Hippocampal formation (tissue), 2 donors: ENCODE measurements at regions not wholly inside any gene's neighbourhood (a gene's known extent, or its start where the extent isn't known, plus 50 kb on each side); places are given as distances from the start of the nearest gene placed in this dataset.

ENCODE experiments used
- DNase-seq, 2 donors: peaks; one replicate each; lab custom pipeline; 2025; lab: John Stamatoyannopoulos, UW

GRCh38 chr2:223519471-223519870 lies 82.7 kb downstream of the SCG2 start:
- no peak for DNase-seq

GRCh38 chr2:223522796-223523195 lies 79.4 kb downstream of the SCG2 start:
- no peak for DNase-seq

- no peak for DNase-seq
Observed at GRCh38 chr2:223523551-223524001, 78.6 kb downstream of the SCG2 start.

GRCh38 chr2:223524066-223524465 lies 78.1 kb downstream of the SCG2 start:
- DNase-seq = no peak

- no peak for DNase-seq
Observed at GRCh38 chr2:223526106-223526505, 76.1 kb downstream of the SCG2 start.

GRCh38 chr2:223528036-223528435 lies 74.1 kb downstream of the SCG2 start:
- DNase-seq = no peak

- no peak for DNase-seq
Observed at GRCh38 chr2:223529696-223530095, 72.5 kb downstream of the SCG2 start.

- no peak for DNase-seq
Observed at GRCh38 chr2:223530811-223531210, 71.3 kb downstream of the SCG2 start.

GRCh38 chr2:223532161-223532560 lies 70.0 kb downstream of the SCG2 start:
- no peak for DNase-seq

- no peak for DNase-seq
Observed at GRCh38 chr2:223532712-223533111, 69.4 kb downstream of the SCG2 start.

GRCh38 chr2:223536546-223536945 lies 65.6 kb downstream of the SCG2 start:
- DNase-seq = no peak

GRCh38 chr2:223537115-223537514 lies 65.0 kb downstream of the SCG2 start:
- DNase-seq = no peak

GRCh38 chr2:223537651-223538601 lies 64.2 kb downstream of the SCG2 start:
- no peak for DNase-seq

- no peak for DNase-seq
Observed at GRCh38 chr2:223538920-223539440, 63.2 kb downstream of the SCG2 start.

- no peak for DNase-seq
Observed at GRCh38 chr2:223541546-223541945, 60.6 kb downstream of the SCG2 start.

- DNase-seq = no peak
Observed at GRCh38 chr2:223542501-223542900, 59.7 kb downstream of the SCG2 start.

- no peak for DNase-seq
Observed at GRCh38 chr2:223545406-223545805, 56.8 kb downstream of the SCG2 start.

GRCh38 chr2:223545830-223546229 lies 56.3 kb downstream of the SCG2 start:
- no peak for DNase-seq
